GM08714 (cell line): ENCODE measurements at regions not wholly inside any gene's neighbourhood (a gene's known extent, or its start where the extent isn't known, plus 50 kb on each side); places are given as distances from the start of the nearest gene placed in this dataset.
"Not testable (repeated sequence)": the region's sequence is repeated elsewhere in the genome, so short reads cannot be mapped to it uniquely, and the experiment has no call there.

ENCODE experiments used
- H3K4me3 ChIP-seq: fragments of 200-500 bp; sonication (Bioruptor generic); 2 replicates; pipeline ENCODE4 v1.5.1; 2014; ENCODE audit warnings: mild to moderate bottlenecking, low read length, inconsistent platforms
- ZNF274 ChIP-seq: IDR thresholded peaks from 2 replicates; pipeline ENCODE4 v1.6.1; 2012; ENCODE audit warnings: mild to moderate bottlenecking, low read depth, low read length

- H3K4me3 ChIP-seq: no peak overlapping the region
- TF ChIP-seq ZNF274: no peak
These were observed 315.3 kb upstream of the LUZP2 start for GRCh38 chr11:24181395-24182047.

DNA sequence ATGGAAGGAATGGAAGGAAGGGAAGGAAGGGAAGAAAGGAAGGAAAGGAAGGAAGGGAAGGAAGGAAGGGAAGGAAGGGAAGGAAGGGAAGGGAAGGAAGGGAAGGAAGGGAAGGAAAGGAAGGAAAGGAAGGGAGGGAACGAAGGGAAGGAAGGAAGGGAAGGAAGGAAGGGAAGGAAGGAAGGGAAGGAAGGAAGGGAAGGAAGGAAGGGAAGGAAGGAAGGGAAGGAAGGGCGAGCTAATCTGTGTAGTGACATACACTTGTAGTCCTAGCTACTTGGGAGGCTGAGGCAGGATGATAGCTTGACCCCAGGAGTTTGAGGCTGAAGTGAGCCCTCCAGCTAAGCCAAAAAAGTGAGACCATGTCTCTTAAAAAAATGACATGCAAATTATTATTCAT lies 311.3 kb upstream of the LUZP2 start:
- H3K4me3 ChIP-seq: not testable (repeated sequence)

GRCh38 chr11:24196733-24197132 lies 300.1 kb upstream of the LUZP2 start:
- TF ChIP-seq ZNF274: no peak
- no peak overlapping the region for H3K4me3 ChIP-seq

GRCh38 chr11:24198481-24198880 lies 298.4 kb upstream of the LUZP2 start:
- no peak overlapping the region for H3K4me3 ChIP-seq
- no peak for TF ChIP-seq ZNF274

DNA sequence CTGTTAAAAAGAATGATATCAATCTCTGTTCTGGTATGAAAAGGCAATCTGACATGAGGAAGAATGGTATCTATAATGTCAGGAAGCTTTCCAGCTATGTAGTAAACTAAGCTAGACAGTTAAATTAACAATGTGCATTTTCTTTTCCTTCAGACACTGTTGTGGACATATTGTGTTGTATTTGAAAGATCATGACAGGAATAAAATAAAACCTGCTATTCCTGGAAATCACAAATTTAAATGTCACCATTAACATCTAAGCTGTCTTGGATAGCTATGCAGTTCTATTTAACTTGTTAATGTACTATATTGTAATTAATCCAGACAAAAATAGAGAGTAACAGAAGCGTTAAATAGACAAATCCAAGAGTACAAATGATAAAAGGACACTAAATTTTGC lies 297.4 kb upstream of the LUZP2 start:
- no peak overlapping the region for H3K4me3 ChIP-seq
- TF ChIP-seq ZNF274: no peak

DNA sequence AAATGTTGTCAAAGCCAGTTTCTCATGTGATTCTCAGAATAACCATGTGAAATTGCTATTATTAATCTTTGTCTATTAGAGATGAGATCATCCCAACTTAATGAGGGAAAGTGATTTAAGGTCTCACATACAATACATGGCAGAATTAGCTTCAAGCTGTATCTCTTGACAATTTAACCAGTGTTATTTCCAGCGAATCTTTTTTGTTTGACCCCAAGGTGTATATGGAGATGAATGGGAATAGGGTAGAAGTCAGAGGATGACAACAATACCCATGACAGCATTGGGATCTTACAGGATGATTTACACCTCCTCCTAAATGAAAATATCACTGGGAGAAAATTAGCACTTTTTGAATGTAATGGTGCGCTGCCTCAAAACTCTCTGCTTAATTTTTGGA lies 290.8 kb upstream of the LUZP2 start:
- H3K4me3 ChIP-seq: no peak overlapping the region
- TF ChIP-seq ZNF274: no peak

- no peak for TF ChIP-seq ZNF274
- no peak overlapping the region for H3K4me3 ChIP-seq
These were observed 290.3 kb upstream of the LUZP2 start for GRCh38 chr11:24206511-24206910.

DNA sequence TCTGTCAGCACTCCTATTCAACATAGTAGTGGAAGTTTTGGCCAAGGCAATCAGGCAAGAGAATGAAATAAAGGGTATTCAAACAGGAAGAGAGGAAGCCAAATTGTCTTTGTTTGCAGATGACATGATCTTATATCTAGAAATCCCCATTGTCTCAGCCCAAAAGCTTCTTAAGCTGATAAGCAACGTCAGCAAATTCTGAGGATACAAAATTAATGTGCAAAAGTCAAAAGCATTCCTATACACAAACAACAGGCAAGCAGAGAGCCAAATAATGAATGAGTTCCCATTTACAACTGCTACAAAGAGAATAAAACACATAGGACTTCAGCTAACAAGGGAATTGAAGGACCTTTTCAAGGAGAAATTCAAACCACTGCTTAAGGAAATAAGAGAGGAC lies 280.4 kb upstream of the LUZP2 start:
- no peak for TF ChIP-seq ZNF274
- H3K4me3 ChIP-seq: no peak overlapping the region

DNA sequence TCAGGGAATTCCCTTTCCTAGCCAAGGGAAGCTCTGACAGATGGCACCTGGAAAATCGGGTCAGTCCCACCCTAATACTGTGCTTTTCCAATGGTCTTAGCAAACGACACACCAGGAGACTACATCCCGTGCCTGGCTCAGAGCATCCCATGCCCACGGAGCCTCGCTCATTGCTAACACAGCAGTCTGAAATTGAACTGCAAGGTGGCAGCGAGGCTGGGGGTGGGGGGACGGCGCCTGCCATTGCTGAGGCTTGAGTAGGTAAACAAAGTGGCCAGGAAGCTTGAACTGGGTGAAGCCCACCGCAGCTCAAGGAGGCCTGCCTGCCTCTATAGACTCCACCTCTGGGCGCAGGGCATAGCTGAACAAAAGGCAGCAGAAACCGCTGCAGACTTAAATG lies 279.5 kb upstream of the LUZP2 start:
- not testable (repeated sequence) for H3K4me3 ChIP-seq

DNA sequence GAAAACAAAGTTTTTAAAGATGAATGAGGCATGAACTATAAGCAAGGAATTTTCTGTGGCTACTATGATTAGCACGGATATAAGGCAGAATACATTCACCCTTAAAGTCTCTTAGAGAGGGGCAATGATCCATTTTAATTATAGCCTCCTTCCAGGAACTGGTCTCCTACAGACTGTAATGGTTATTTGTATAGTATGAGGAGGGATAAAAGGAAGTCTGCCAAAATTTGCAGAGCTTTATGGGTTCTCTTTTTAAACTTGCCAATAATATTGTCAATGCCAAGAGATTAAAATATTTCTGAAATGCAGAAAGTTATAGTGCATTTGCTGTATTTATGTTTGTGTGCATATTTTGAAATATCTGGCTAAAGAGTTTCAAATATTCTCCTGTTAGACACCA lies 271.4 kb upstream of the LUZP2 start:
- H3K4me3 ChIP-seq: no peak overlapping the region
- no peak for TF ChIP-seq ZNF274

- TF ChIP-seq ZNF274: no peak
- no peak overlapping the region for H3K4me3 ChIP-seq
These were observed 270.2 kb upstream of the LUZP2 start for GRCh38 chr11:24226606-24227005.

GRCh38 chr11:24233041-24233440 lies 263.8 kb upstream of the LUZP2 start:
- TF ChIP-seq ZNF274: no peak
- no peak overlapping the region for H3K4me3 ChIP-seq

GRCh38 chr11:24234822-24235508 lies 261.9 kb upstream of the LUZP2 start:
- TF ChIP-seq ZNF274: no peak
- no peak overlapping the region for H3K4me3 ChIP-seq

DNA sequence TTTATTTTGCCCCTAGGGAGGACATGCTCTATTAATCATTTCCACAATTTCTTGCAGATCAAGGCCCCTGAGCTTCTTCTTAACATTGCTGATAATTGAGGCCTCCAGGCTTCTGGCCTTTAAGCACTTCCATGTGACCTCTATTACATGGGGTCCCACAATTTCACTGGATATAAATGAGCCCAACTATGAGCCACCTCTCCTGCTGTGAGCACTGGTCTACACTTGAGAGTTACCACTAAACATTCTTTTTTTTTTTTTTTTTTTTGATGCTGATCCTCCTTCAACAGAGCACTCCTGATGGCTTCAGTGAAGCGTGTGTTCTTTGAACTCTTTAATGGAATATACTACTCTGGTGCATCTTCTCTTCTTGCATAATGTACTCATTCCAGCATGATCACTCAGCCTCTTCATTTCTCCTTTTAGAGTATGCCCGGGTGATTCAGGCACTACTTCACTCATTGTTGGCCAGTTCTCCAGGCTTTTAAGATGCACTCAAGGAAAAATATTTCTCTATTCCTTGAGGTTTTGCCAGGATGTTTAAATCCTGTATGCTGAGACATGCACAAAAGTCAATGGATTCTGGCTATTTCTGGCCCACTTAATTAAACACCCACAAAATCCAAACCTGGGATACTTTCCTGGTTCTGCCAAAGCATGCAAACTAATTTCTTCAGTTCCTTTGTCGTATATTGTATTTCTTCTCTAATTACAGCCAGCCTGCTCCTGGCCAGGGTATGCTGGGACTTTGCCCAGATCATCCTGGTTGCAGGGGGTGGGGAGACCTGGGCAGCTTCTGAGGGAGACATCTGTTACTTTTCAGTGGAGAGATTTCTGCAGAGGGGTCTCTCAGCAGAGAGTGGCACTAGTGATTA lies 257.8 kb upstream of the LUZP2 start:
- TF ChIP-seq ZNF274: no peak
- no peak overlapping the region for H3K4me3 ChIP-seq

DNA sequence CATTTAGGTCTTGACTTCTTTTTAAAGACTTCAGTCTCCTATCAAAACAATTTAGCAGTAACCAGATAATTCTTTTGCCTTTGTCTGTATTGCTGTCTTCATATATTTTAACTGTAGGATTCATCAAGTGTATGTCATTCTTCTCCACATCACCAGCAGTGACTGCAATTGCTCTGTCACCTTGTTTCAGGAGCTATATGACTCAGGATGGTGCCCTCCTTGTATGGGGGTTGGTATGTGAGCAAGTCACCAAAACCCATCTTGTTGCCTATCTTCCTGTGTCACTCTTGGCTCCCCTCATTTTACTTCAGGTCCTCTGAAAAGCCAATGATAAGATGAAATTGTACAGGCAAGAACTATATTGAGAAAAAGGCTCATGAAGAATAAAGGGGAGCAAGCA lies 256.9 kb upstream of the LUZP2 start:
- TF ChIP-seq ZNF274: no peak
- H3K4me3 ChIP-seq: no peak overlapping the region
